Body of pancreas (tissue), 4 donors: ENCODE measurements at regions not wholly inside any gene's neighbourhood (a gene's known extent, or its start where the extent isn't known, plus 50 kb on each side); places are given as distances from the start of the nearest gene placed in this dataset.

Experiments
- CTCF ChIP-seq, 7 experiments: fragments of 450-650 bp in 4 of 7; fragments of 200-600 bp in 3 of 7; sonication (generic) in 3 of 7; IDR thresholded peaks; one replicate each; pipeline ENCODE4 v1.5.1; 2016 to 2019; ENCODE audit warnings: antibody characterized with exemption in 7 of 7
- POLR2A ChIP-seq, 3 donors: fragments of 450-650 bp; IDR thresholded peaks; one replicate each; pipeline ENCODE4 v1.6.1; 2016; ENCODE audit warnings: antibody characterized with exemption in 3 of 3, mild to moderate bottlenecking in 2 of 3

GRCh38 chr5:39942606-39943005 lies 517.8 kb upstream of the DAB2 start:
- TF ChIP-seq POLR2A (IDR thresholded peaks at IDR 0.05) (no peak), CTCF (IDR thresholded peaks at IDR 0.05) (no peak)
